ENCODE measurements at regions not wholly inside any gene's neighbourhood (a gene's known extent, or its start where the extent isn't known, plus 50 kb on each side); places are given as distances from the start of the nearest gene placed in this dataset.

- no peak for TF ChIP-seq CTCF (IDR thresholded peaks at IDR 0.05)
- TF ChIP-seq EZH2 (IDR thresholded peaks at IDR 0.05; ENCODE audit: borderline replicate concordance, insufficient read depth, low read depth, low read length, poor library complexity, severe bottlenecking): no peak
Observed at GRCh38 chr2:193153576-193153975, 958.8 kb upstream of the TMEFF2 start.

Data from B cell (primary cell).